SK-N-MC (cell line): ENCODE measurements at regions not wholly inside any gene's neighbourhood (a gene's known extent, or its start where the extent isn't known, plus 50 kb on each side); places are given as distances from the start of the nearest gene placed in this dataset.

ENCODE experiments used
- EZH2 ChIP-seq: fragments of 200-600 bp; sonication (generic); IDR thresholded peaks from one replicate; pipeline ENCODE4 v1.6.1; 2017; ENCODE audit warnings: antibody characterized with exemption
- POLR2AphosphoS5 ChIP-seq: IDR thresholded peaks from 2 replicates; pipeline ENCODE4 v1.6.1; 2012; ENCODE audit warnings: mild to moderate bottlenecking, low read depth, low read length, borderline replicate concordance

GRCh38 chr3:150110097-150110496 lies 139.4 kb upstream of the PFN2 start:
- TF ChIP-seq EZH2 (no peak), POLR2AphosphoS5 (no peak)
